ENCODE measurements at regions not wholly inside any gene's neighbourhood (a gene's known extent, or its start where the extent isn't known, plus 50 kb on each side); places are given as distances from the start of the nearest gene placed in this dataset.
A peak's percentile ranks its signal among the peaks of the same experiment; 100 is the strongest.
"Not testable (repeated sequence)": the region's sequence is repeated elsewhere in the genome, so short reads cannot be mapped to it uniquely, and the experiment has no call there.

GRCh38 chr9:88872192-88872946, 118.9 kb upstream of the S1PR3 start:
- ATAC-seq (no peak), DNase-seq (no peak)
- TF ChIP-seq, protein P1, sequence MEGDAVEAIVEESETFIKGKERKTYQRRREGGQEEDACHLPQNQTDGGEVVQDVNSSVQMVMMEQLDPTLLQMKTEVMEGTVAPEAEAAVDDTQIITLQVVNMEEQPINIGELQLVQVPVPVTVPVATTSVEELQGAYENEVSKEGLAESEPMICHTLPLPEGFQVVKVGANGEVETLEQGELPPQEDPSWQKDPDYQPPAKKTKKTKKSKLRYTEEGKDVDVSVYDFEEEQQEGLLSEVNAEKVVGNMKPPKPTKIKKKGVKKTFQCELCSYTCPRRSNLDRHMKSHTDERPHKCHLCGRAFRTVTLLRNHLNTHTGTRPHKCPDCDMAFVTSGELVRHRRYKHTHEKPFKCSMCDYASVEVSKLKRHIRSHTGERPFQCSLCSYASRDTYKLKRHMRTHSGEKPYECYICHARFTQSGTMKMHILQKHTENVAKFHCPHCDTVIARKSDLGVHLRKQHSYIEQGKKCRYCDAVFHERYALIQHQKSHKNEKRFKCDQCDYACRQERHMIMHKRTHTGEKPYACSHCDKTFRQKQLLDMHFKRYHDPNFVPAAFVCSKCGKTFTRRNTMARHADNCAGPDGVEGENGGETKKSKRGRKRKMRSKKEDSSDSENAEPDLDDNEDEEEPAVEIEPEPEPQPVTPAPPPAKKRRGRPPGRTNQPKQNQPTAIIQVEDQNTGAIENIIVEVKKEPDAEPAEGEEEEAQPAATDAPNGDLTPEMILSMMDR (IDR thresholded peaks at IDR 0.05) = no peak
- Histone ChIP-seq H3K9me3 (peaks cover 5% of the 10 kb centered on the region), H3K4me3 (no peak overlapping the region), H3K4me1 (ENCODE audit: low read depth) (no peaks in the 10 kb centered on the region), H3K36me3 (ENCODE audit: low read depth) (no peaks in the 10 kb centered on the region)
- intact Hi-C loops (cut with DNase I, micrococcal nuclease) = no loop called here

GRCh38 chr9:88873635-88874034, 117.6 kb upstream of the S1PR3 start:
- TF ChIP-seq, protein P1 (IDR thresholded peaks at IDR 0.05) = no peak
- Histone ChIP-seq H3K4me3 (no peak overlapping the region), H3K36me3 (ENCODE audit: low read depth) (no peaks in the 10 kb centered on the region), H3K9me3 (peaks cover 5% of the 10 kb centered on the region), H3K4me1 (ENCODE audit: low read depth) (no peaks in the 10 kb centered on the region)
- intact Hi-C loops (cut with DNase I, micrococcal nuclease) = no loop called here
- DNase-seq (no peak), ATAC-seq (no peak)

DNA sequence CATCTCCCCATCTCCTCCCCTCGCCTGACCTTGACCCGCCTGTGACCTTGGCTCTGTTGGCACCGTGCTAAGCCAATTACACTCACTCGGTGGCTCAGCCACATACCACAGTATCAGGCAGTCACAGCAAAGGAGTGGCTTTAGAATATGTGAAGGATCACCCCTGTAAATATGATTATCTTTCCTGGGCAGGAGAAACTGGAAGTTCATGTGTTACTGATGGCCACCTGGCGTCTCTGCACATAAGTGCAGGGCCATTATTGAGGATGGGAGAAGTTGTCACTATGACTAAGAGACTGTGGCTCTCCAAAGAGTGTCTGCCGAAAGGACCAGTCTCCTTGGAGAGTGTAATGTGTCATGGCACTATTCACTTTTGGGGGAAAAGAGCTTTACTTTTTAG, 116.9 kb upstream of the S1PR3 start:
- TF ChIP-seq, protein P1 (IDR thresholded peaks at IDR 0.05) = no peak
- DNase-seq (no peak), ATAC-seq (no peak)
- no peak overlapping the region for H3K4me3 ChIP-seq
- no peaks in the 10 kb centered on the region for H3K36me3 ChIP-seq (ENCODE audit: low read depth)
- intact Hi-C loops (cut with DNase I, micrococcal nuclease) = no loop called here
- H3K9me3 ChIP-seq = peaks cover 2% of the 10 kb centered on the region
- H3K4me1 ChIP-seq (ENCODE audit: low read depth) = no peaks in the 10 kb centered on the region

DNA sequence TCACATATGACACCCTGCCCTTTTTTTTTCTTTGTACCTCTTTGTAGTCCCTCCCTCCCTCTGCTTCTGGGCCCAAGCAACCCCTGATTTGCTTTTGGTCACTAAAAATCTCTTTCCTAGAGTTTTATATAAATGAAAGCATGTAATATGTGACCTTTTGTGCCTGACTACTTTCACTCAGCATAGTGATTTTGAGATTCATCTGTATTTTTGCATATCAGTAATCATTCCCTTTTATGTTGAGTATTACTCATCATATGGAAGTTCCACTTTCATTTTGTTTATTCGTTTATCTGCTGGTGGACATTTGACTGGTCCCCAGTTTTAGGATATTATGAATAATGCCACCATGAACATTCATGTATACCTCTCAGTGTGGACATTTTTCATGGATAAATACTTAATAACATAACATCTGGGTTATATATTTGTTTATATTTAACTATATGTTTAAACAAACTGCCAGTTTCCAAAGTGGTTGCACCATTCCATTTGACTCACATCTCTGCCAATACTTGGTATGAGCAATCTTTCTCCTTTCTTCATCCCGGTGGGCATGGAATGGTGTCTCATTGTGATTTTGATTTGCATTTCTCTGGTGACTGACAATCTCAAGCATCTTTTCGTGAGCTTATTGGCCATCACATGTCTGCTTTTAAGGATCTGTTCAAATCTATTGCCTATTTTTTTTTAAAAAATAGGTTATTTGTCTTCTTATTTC, 115.7 kb upstream of the S1PR3 start:
- Histone ChIP-seq H3K9me3 (no peaks in the 10 kb centered on the region), H3K36me3 (ENCODE audit: low read depth) (no peaks in the 10 kb centered on the region), H3K4me1 (ENCODE audit: low read depth) (no peaks in the 10 kb centered on the region), H3K4me3 (no peak overlapping the region)
- intact Hi-C loops (cut with DNase I, micrococcal nuclease) = no loop called here
- ATAC-seq (no peak), DNase-seq (no peak)
- TF ChIP-seq, protein P1 (IDR thresholded peaks at IDR 0.05) = no peak

- no peaks in the 10 kb centered on the region for H3K4me1 ChIP-seq (ENCODE audit: low read depth)
- H3K9me3 ChIP-seq = no peaks in the 10 kb centered on the region
- intact Hi-C loops (cut with DNase I, micrococcal nuclease) = no loop called here
- DNase-seq (no peak), ATAC-seq (no peak)
- no peak overlapping the region for H3K4me3 ChIP-seq
- no peaks in the 10 kb centered on the region for H3K36me3 ChIP-seq (ENCODE audit: low read depth)
- TF ChIP-seq, protein P1 (IDR thresholded peaks at IDR 0.05) = no peak
These were observed 111.1 kb upstream of the S1PR3 start for GRCh38 chr9:88880199-88880598.

DNA sequence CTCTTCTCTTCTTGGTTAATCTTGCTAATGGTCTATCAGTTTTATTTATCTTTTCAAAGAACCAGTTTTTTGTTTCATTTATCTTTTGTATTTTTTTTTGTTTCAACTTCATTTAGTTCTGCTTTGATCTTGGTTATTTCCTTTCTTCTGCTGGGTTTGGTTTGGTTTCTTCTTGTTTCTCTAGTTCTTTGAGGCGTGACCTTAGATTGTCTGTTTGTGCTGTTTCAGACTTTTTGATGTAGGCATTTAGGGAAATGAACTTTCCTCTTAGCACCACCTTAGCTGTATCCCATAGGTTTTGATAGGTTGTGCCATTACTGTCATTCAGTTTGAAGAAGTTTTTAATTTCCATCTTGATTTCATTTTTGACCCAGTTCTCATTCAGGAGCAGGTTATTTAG, 107.0 kb upstream of the S1PR3 start:
- ATAC-seq; DNase-seq; intact Hi-C loops (cut with DNase I, micrococcal nuclease): not testable (repeated sequence)

DNA sequence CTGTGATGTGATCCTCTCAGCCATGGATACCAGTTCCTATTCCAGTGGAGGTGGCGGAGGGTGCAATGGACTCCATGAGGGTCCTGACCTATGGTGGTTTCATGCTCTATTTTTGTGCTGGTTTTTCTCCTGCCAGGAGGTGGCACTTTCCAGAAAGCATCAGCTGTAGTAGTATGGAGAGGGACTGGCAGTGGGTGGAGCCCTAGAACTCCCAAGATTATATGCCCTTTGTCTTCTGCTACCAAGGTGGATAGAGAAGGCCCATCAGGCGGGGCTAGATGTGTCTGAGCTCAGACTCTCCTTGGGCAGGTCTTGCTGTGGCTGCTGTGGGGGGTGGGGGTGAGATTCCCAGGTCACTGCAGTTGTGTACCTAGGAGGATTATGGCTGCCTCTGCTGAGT, 104.5 kb upstream of the S1PR3 start:
- H3K36me3 ChIP-seq (ENCODE audit: low read depth); H3K4me3 ChIP-seq; H3K9me3 ChIP-seq; ATAC-seq; intact Hi-C loops (cut with DNase I, micrococcal nuclease); H3K4me1 ChIP-seq (ENCODE audit: low read depth): not testable (repeated sequence)
- peak in 1 of 3 donors; percentile 6 for DNase-seq

More for the DNA sequence above, 107.0 kb upstream of the S1PR3 start:
- H3K9me3 ChIP-seq; H3K4me1 ChIP-seq (ENCODE audit: low read depth); H3K36me3 ChIP-seq (ENCODE audit: low read depth); H3K4me3 ChIP-seq: not testable (repeated sequence)

Data from mucosa of descending colon (tissue), 3 donors.